SU-DHL-6 (cell line): ENCODE measurements at regions not wholly inside any gene's neighbourhood (a gene's known extent, or its start where the extent isn't known, plus 50 kb on each side); places are given as distances from the start of the nearest gene placed in this dataset.

Experiments
- EZH2phosphoT487 ChIP-seq: fragments of 200-600 bp; sonication (generic), shearing (Covaris generic); conservative IDR thresholded peaks from 2 replicates; pipeline ENCODE4 v1.6.1; 2018; ENCODE audit warnings: mild to moderate bottlenecking, antibody characterized with exemption, low read length, moderate library complexity, mixed read lengths
- TF ChIP-seq, protein P1 (sequence below): fragments of 200-600 bp; sonication (generic); IDR thresholded peaks from one replicate; pipeline ENCODE4 v1.5.1; 2017; ENCODE audit warnings: antibody characterized with exemption, mild to moderate bottlenecking, low read length, moderate library complexity; ENCODE audit not compliant: insufficient read depth, poor library complexity, severe bottlenecking

DNA sequence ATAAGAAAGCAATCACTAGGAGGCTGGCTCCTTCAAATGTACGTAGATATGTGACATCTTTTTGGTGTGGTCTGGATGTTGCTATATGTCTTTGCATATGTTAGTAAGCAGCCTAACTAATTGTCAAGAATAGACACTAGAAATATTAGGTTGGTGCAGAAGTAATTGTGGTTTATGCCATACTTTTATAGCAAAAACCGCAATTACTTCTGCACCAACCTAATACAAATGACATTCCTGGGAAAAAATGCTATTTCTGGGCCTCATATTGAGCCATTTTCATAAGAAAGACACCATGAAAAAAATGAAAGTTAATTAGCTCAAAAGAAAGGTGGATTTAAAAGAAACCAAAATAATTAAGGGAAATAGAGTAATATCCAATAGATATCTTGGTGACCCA, 555.8 kb downstream of the ZNF385D start:
- TF ChIP-seq, protein P1, sequence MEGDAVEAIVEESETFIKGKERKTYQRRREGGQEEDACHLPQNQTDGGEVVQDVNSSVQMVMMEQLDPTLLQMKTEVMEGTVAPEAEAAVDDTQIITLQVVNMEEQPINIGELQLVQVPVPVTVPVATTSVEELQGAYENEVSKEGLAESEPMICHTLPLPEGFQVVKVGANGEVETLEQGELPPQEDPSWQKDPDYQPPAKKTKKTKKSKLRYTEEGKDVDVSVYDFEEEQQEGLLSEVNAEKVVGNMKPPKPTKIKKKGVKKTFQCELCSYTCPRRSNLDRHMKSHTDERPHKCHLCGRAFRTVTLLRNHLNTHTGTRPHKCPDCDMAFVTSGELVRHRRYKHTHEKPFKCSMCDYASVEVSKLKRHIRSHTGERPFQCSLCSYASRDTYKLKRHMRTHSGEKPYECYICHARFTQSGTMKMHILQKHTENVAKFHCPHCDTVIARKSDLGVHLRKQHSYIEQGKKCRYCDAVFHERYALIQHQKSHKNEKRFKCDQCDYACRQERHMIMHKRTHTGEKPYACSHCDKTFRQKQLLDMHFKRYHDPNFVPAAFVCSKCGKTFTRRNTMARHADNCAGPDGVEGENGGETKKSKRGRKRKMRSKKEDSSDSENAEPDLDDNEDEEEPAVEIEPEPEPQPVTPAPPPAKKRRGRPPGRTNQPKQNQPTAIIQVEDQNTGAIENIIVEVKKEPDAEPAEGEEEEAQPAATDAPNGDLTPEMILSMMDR, result no peak
- TF ChIP-seq EZH2phosphoT487, result no peak
